ENCODE measurements at regions not wholly inside any gene's neighbourhood (a gene's known extent, or its start where the extent isn't known, plus 50 kb on each side); places are given as distances from the start of the nearest gene placed in this dataset.

GRCh38 chr17:15177343-15177742, 87.8 kb downstream of the PMP22 start:
- H3K4me3 ChIP-seq, result no peak overlapping the region
- ATAC-seq (no peak), DNase-seq (no peak), FAIRE-seq (no peak)
- H3K27ac ChIP-seq, result no peak overlapping the region
- no peaks in the 10 kb centered on the region for H3K9me3 ChIP-seq
- H3K27me3 ChIP-seq, result no peaks in the 10 kb centered on the region
- H3K4me1 ChIP-seq, result no peaks in the 10 kb centered on the region
- TF ChIP-seq CTCF (IDR thresholded peaks at IDR 0.05), result no peak
- intact Hi-C loops (cut with DNase I), result no loop called here
- 81 to 89% methylated on average over 2 of the region's 2 CpGs for WGBS, 2 donors
- no peaks in the 10 kb centered on the region for H3K36me3 ChIP-seq

GRCh38 chr17:15175356-15175755, 89.8 kb downstream of the PMP22 start:
- 65 to 70% methylated on average over 7 of the region's 7 CpGs for WGBS, 2 donors
- Histone ChIP-seq H3K27ac (no peak overlapping the region), H3K4me3 (no peak overlapping the region), H3K4me1 (no peaks in the 10 kb centered on the region), H3K9me3 (no peaks in the 10 kb centered on the region), H3K27me3 (no peaks in the 10 kb centered on the region), H3K36me3 (no peaks in the 10 kb centered on the region)
- ATAC-seq, result no peak
- FAIRE-seq, result no peak
- no peak for TF ChIP-seq CTCF (IDR thresholded peaks at IDR 0.05)
- intact Hi-C loops (cut with DNase I), result no loop called here
- DNase-seq, result no peak

- Histone ChIP-seq H3K9me3 (no peaks in the 10 kb centered on the region), H3K27ac (no peak overlapping the region), H3K36me3 (no peaks in the 10 kb centered on the region), H3K27me3 (no peaks in the 10 kb centered on the region), H3K4me1 (no peaks in the 10 kb centered on the region), H3K4me3 (no peak overlapping the region)
- peak; percentile 48 to 85 (median 68) for DNase-seq
- no peak for FAIRE-seq
- intact Hi-C loops (cut with DNase I), result no loop called here
- peak; percentile 84 to 98 (median 96) for ATAC-seq
- peak; percentile 75 to 86 (median 78) for TF ChIP-seq CTCF (IDR thresholded peaks at IDR 0.05)
- 22 to 25% methylated on average over 9 of the region's 9 CpGs for WGBS, 2 donors
Observed at GRCh38 chr17:15171167-15172047, 93.7 kb downstream of the PMP22 start.

- ATAC-seq (no peak), DNase-seq (no peak), FAIRE-seq (no peak)
- intact Hi-C loops (cut with DNase I), result no loop called here
- H3K27me3 ChIP-seq, result peaks cover 0 to under 1% (median 0%) of the 10 kb centered on the region in 4 donors
- H3K4me3 ChIP-seq, result no peak overlapping the region
- H3K36me3 ChIP-seq, result no peaks in the 10 kb centered on the region
- no peak overlapping the region for H3K27ac ChIP-seq
- H3K4me1 ChIP-seq, result no peaks in the 10 kb centered on the region
- 78 to 79% methylated on average over 2 of the region's 2 CpGs for WGBS, 2 donors
- no peaks in the 10 kb centered on the region for H3K9me3 ChIP-seq
- no peak for TF ChIP-seq CTCF (IDR thresholded peaks at IDR 0.05)
Observed at GRCh38 chr17:15169676-15170075, 95.5 kb downstream of the PMP22 start.

- Histone ChIP-seq H3K4me3 (no peak overlapping the region), H3K4me1 (no peaks in the 10 kb centered on the region), H3K9me3 (no peaks in the 10 kb centered on the region), H3K27me3 (peaks cover 0 to 4% (median 0%) of the 10 kb centered on the region in 4 donors), H3K27ac (no peak overlapping the region), H3K36me3 (no peaks in the 10 kb centered on the region)
- FAIRE-seq, result no peak
- WGBS, 2 donors, result 44 to 53% methylated on average over 4 of the region's 4 CpGs
- no peak for TF ChIP-seq CTCF (IDR thresholded peaks at IDR 0.05)
- DNase-seq, result no peak
- intact Hi-C loops (cut with DNase I), result no loop called here
- no peak for ATAC-seq
Observed at GRCh38 chr17:15168379-15168778, 96.7 kb downstream of the PMP22 start.
